Islet precursor cell (in vitro differentiated cells): ENCODE measurements at regions not wholly inside any gene's neighbourhood (a gene's known extent, or its start where the extent isn't known, plus 50 kb on each side); places are given as distances from the start of the nearest gene placed in this dataset.
"Not testable (repeated sequence)": the region's sequence is repeated elsewhere in the genome, so short reads cannot be mapped to it uniquely, and the experiment has no call there.

Experiments used
- DNase-seq: peaks from one replicate; pipeline ENCODE4 v3.0.0-alpha.2; 2018

- DNase-seq, result no peak
Measured at GRCh38 chr7:138378741-138379559, 81.1 kb upstream of the TRIM24 start.

- DNase-seq, result no peak
Measured at GRCh38 chr7:138382862-138383565, 77.0 kb upstream of the TRIM24 start.

GRCh38 chr7:138386821-138387220 lies 73.2 kb upstream of the TRIM24 start:
- DNase-seq, result no peak

GRCh38 chr7:138387755-138388475 lies 72.1 kb upstream of the TRIM24 start:
- DNase-seq, result no peak

GRCh38 chr7:138388673-138389491 lies 71.2 kb upstream of the TRIM24 start:
- no peak for DNase-seq

- DNase-seq, result no peak
Measured at GRCh38 chr7:138395763-138396162, 64.3 kb upstream of the TRIM24 start.

GRCh38 chr7:138396251-138397070 lies 63.6 kb upstream of the TRIM24 start:
- DNase-seq, result peak; percentile 70

GRCh38 chr7:138397071-138397433 lies 63.0 kb upstream of the TRIM24 start:
- DNase-seq, result not testable (repeated sequence)

- no peak for DNase-seq
Measured at GRCh38 chr7:138398857-138399256, 61.2 kb upstream of the TRIM24 start.

- DNase-seq, result no peak
Measured at GRCh38 chr7:138400400-138400886, 59.6 kb upstream of the TRIM24 start.

- DNase-seq, result no peak
Measured at GRCh38 chr7:138402749-138403148, 57.3 kb upstream of the TRIM24 start.

- no peak for DNase-seq
Measured at GRCh38 chr7:138405496-138405895, 54.6 kb upstream of the TRIM24 start.

GRCh38 chr7:138407792-138408191 lies 52.3 kb upstream of the TRIM24 start:
- no peak for DNase-seq
